AG04449 (cell line): ENCODE measurements at regions not wholly inside any gene's neighbourhood (a gene's known extent, or its start where the extent isn't known, plus 50 kb on each side); places are given as distances from the start of the nearest gene placed in this dataset.
"Not testable (repeated sequence)": the region's sequence is repeated elsewhere in the genome, so short reads cannot be mapped to it uniquely, and the experiment has no call there.

Experiments used
- CTCF ChIA-PET: fragments of 350-600 bp; formaldehyde crosslinking; extraction: SDS; loops from one replicate; lab custom pipeline; 2021; ENCODE audit warnings: antibody characterized with exemption; lab: Yijun Ruan, JAX
- POLR2A ChIA-PET: fragments of 400-600, 350-600 bp; formaldehyde crosslinking; extraction: SDS; loops from one replicate; lab custom pipeline; 2020; ENCODE audit warnings: antibody characterized with exemption, inconsistent platforms; lab: Yijun Ruan, JAX
- DNase-seq: peaks from one replicate; pipeline ENCODE4 v3.0.0-alpha.2; 2010; ENCODE audit warnings: low read depth, low spot score
- H3K4me3 ChIP-seq: 2 replicates; pipeline ENCODE4 v1.5.1; 2011; ENCODE audit warnings: low read depth, mild to moderate bottlenecking, control low read depth, low read length
- CTCF ChIP-seq: IDR thresholded peaks from one replicate; pipeline ENCODE4 v1.5.1; 2011; ENCODE audit warnings: mild to moderate bottlenecking, moderate library complexity, low read length, control low read depth, inconsistent platforms; ENCODE audit not compliant: insufficient read depth; ENCODE audit errors: missing control alignments

- DNase-seq, POLR2A ChIA-PET, H3K4me3 ChIP-seq: not testable (repeated sequence)
- CTCF ChIA-PET, result interaction anchor here (1.3 kb wide), 1 partner anchor 16 kb away, joined by 4 read pairs; no protein-coding TSS in a partner anchor
Measured at GRCh38 chr6:86872810-86873209, 64.5 kb upstream of the HTR1E start.

DNA sequence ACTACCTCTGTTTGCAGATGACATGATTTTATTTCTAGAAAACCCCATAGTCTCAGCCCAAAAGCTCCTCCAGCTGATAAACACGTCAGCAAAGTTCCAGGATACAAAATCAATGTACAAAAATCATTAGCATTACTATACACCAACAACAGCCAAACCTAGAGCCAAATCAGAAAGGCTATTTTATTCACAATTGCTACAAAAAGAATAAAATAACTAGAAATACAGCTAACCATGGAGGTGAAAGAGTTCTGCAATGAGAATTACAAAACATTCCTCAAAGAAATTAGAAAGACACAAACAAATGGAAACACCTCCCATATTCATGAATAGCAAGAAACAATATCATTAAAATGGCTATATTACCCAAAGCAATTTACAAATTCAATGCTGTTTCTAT is 65.6 kb upstream of the HTR1E start:
- no peak overlapping the region for H3K4me3 ChIP-seq
- ChIA-PET POLR2A (no interaction called here), CTCF (interaction anchor here (1.3 kb wide), 2 partner anchors 14 to 17 kb away, joined by 3 read pairs; no protein-coding TSS in a partner anchor)
- no peak for TF ChIP-seq CTCF
- DNase-seq, result no peak

- no peak for TF ChIP-seq CTCF
- H3K4me3 ChIP-seq, result no peak overlapping the region
- DNase-seq, result no peak
- CTCF ChIA-PET, result no interaction called here
- POLR2A ChIA-PET, result no interaction called here
Measured at GRCh38 chr6:86869500-86869899, 67.8 kb upstream of the HTR1E start.

DNA sequence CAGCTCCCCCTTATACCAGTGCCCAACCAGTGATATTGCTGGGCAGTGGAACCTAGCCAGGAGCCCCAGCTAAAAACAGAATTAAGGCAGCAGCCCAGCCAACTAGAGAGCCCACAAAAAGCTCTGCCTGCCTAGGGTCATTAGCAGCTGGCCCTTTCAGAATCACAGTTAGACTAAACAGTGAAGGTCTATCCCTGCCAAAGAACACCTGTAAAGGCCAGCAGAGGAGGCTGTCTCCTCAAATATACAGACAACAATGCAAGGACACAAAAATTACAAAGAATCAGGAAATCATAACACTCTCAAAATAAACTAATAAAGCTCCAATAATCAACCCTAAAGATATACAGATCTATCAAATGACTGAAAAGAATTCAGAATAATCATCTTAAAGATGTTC is 77.8 kb upstream of the HTR1E start:
- ChIA-PET POLR2A (no interaction called here), CTCF (interaction anchor here (1.4 to 2.0 kb wide), 2 partner anchors 937 to 1103 kb away, joined by 4 to 6 read pairs; no protein-coding TSS in a partner anchor)
- no peak for TF ChIP-seq CTCF
- no peak overlapping the region for H3K4me3 ChIP-seq
- DNase-seq, result no peak

- ChIA-PET CTCF (interaction anchor here (1.4 to 2.0 kb wide), 2 partner anchors 936 to 1102 kb away, joined by 4 to 6 read pairs; no protein-coding TSS in a partner anchor), POLR2A (no interaction called here)
- no peak for TF ChIP-seq CTCF
- no peak overlapping the region for H3K4me3 ChIP-seq
- no peak for DNase-seq
Measured at GRCh38 chr6:86858970-86859369, 78.4 kb upstream of the HTR1E start.

GRCh38 chr6:86857783-86858182 is 79.5 kb upstream of the HTR1E start:
- no peak for TF ChIP-seq CTCF
- ChIA-PET CTCF (interaction anchor here (0.9 to 3.1 kb wide), 4 partner anchors 13 to 943 kb away, joined by 3 to 12 read pairs (median 4); no protein-coding TSS in a partner anchor), POLR2A (no interaction called here)
- no peak for DNase-seq
- no peak overlapping the region for H3K4me3 ChIP-seq
